H9 (cell line): ENCODE measurements at regions not wholly inside any gene's neighbourhood (a gene's known extent, or its start where the extent isn't known, plus 50 kb on each side); places are given as distances from the start of the nearest gene placed in this dataset.

Experiments used
- DNase-seq: peaks from one replicate; pipeline ENCODE4 v3.0.0-alpha.2; 2017
- H2AFZ ChIP-seq: one replicate; pipeline ENCODE4 v1.6.1; 2013; ENCODE audit warnings: mild to moderate bottlenecking, low read length, control low read depth, moderate library complexity
- H2AK5ac ChIP-seq: 2 replicates; pipeline ENCODE4 v1.6.1; 2013; ENCODE audit warnings: low read length, control low read depth, mixed read lengths; ENCODE audit not compliant: insufficient read length
- H2BK120ac ChIP-seq: one replicate; pipeline ENCODE4 v1.6.1; 2013; ENCODE audit warnings: low read depth, mild to moderate bottlenecking, low read length, control low read depth, inconsistent platforms; ENCODE audit not compliant: poor library complexity, severe bottlenecking
- H2BK12ac ChIP-seq: 2 replicates; pipeline ENCODE4 v1.6.1; 2013; ENCODE audit warnings: low read length, control low read depth, mixed read lengths, low read depth; ENCODE audit not compliant: insufficient read length
- H2BK15ac ChIP-seq: 2 replicates; pipeline ENCODE4 v1.6.1; 2013; ENCODE audit warnings: low read depth, low read length, control low read depth
- H2BK20ac ChIP-seq: one replicate; pipeline ENCODE4 v1.6.1; 2013; ENCODE audit warnings: low read depth, mild to moderate bottlenecking, low read length, control low read depth, inconsistent platforms; ENCODE audit not compliant: poor library complexity, severe bottlenecking
- H2BK5ac ChIP-seq: 2 replicates; pipeline ENCODE4 v1.6.1; 2013; ENCODE audit warnings: low read length, control low read depth, mixed read lengths; ENCODE audit not compliant: insufficient read length
- H3K14ac ChIP-seq: 2 replicates; pipeline ENCODE4 v1.6.1; 2013; ENCODE audit warnings: low read length, control low read depth; ENCODE audit not compliant: insufficient read depth
- H3K18ac ChIP-seq: 2 replicates; pipeline ENCODE4 v1.6.1; 2013; ENCODE audit warnings: low read depth, mild to moderate bottlenecking, mixed read lengths, low read length, control low read depth; ENCODE audit not compliant: insufficient read length
- H3K23ac ChIP-seq: 2 replicates; pipeline ENCODE4 v1.6.1; 2013; ENCODE audit warnings: low read length, control low read depth, mixed read lengths, low read depth; ENCODE audit not compliant: insufficient read length
- H3K23me2 ChIP-seq: 2 replicates; pipeline ENCODE4 v1.6.1; 2013; ENCODE audit warnings: low read depth, mild to moderate bottlenecking, mixed read lengths, low read length, control low read depth; ENCODE audit not compliant: insufficient read length, poor library complexity, severe bottlenecking
- H3K27ac ChIP-seq: 2 replicates; pipeline ENCODE4 v1.5.1; 2013; ENCODE audit warnings: low read length, control low read depth, mixed read lengths, low read depth; ENCODE audit not compliant: insufficient read length
- H3K27me3 ChIP-seq: 2 replicates; pipeline ENCODE4 v1.6.1; 2013; ENCODE audit warnings: low read length, control low read depth, inconsistent platforms; ENCODE audit not compliant: insufficient read depth
- H3K4ac ChIP-seq: 2 replicates; pipeline ENCODE4 v1.6.1; 2013; ENCODE audit warnings: low read depth, mild to moderate bottlenecking, control low read depth, inconsistent platforms, low read length, moderate library complexity
- H3K4me1 ChIP-seq: 2 replicates; pipeline ENCODE4 v1.6.1; 2013; ENCODE audit warnings: low read length, control low read depth, inconsistent platforms; ENCODE audit not compliant: insufficient read depth
- H3K4me2 ChIP-seq: 2 replicates; pipeline ENCODE4 v1.6.1; 2013; ENCODE audit warnings: low read length, control low read depth, mixed read lengths; ENCODE audit not compliant: insufficient read length, insufficient read depth
- H3K56ac ChIP-seq: 2 replicates; pipeline ENCODE4 v1.6.1; 2013; ENCODE audit warnings: low read depth, mild to moderate bottlenecking, mixed read lengths, low read length, control low read depth; ENCODE audit not compliant: insufficient read length
- H3K79me1 ChIP-seq: 2 replicates; pipeline ENCODE4 v1.6.1; 2013; ENCODE audit warnings: low read depth, mild to moderate bottlenecking, moderate library complexity, low read length, control low read depth, inconsistent platforms; ENCODE audit not compliant: insufficient read depth, poor library complexity, severe bottlenecking
- H3K79me2 ChIP-seq: 2 replicates; pipeline ENCODE4 v1.6.1; 2013; ENCODE audit warnings: low read length, control low read depth, inconsistent platforms; ENCODE audit not compliant: insufficient read depth
- H3K9ac ChIP-seq: 2 replicates; pipeline ENCODE4 v1.6.1; 2013; ENCODE audit warnings: low read length, control low read depth, mixed read lengths; ENCODE audit not compliant: insufficient read length; ENCODE audit errors: extremely low read depth
- H3K9me3 ChIP-seq: one replicate; pipeline ENCODE4 v1.6.1; 2013; ENCODE audit warnings: low read depth, low read length, inconsistent platforms; ENCODE audit not compliant: control insufficient read depth
- H3T11ph ChIP-seq: one replicate; pipeline ENCODE4 v1.6.1; 2013; ENCODE audit warnings: mild to moderate bottlenecking, low read length, control low read depth, inconsistent platforms
- H4K20me1 ChIP-seq: one replicate; pipeline ENCODE4 v1.6.1; 2013; ENCODE audit not compliant: control insufficient read depth, insufficient read length, insufficient read depth
- H4K5ac ChIP-seq: 2 replicates; pipeline ENCODE4 v1.6.1; 2013; ENCODE audit warnings: low read depth, mild to moderate bottlenecking, mixed read lengths, low read length, control low read depth; ENCODE audit not compliant: insufficient read length
- H4K8ac ChIP-seq: replicated peaks from 2 replicates; pipeline ENCODE4 v1.6.1; 2013; ENCODE audit warnings: low read length, control low read depth, mixed read lengths, low read depth; ENCODE audit not compliant: insufficient read length
- H4K91ac ChIP-seq: 2 replicates; pipeline ENCODE4 v1.6.1; 2013; ENCODE audit warnings: low read depth, mild to moderate bottlenecking, moderate library complexity, mixed read lengths, low read length, control low read depth; ENCODE audit not compliant: insufficient read length
- H3K27ac Mint-ChIP-seq, 3 experiments: 2 replicates in 2 of 3; 3 replicates in 1 of 3; pipeline ENCODE4 v1.8.0; 2020 to 2021; ENCODE audit warnings: mixed read lengths in 3 of 3, mild to moderate bottlenecking in 1 of 3, moderate library complexity in 1 of 3
- H3K27me3 Mint-ChIP-seq: 2 replicates; pipeline ENCODE4 v1.8.0; 2021; ENCODE audit warnings: low read depth, mild to moderate bottlenecking, moderate library complexity, mixed read lengths
- H3K36me3 Mint-ChIP-seq, 3 experiments: 2 replicates in 2 of 3; 3 replicates in 1 of 3; pipeline ENCODE4 v1.8.0; 2020 to 2021; ENCODE audit warnings: low read depth in 3 of 3, mixed read lengths in 3 of 3; ENCODE audit not compliant: insufficient read depth in 1 of 3
- H3K4me1 Mint-ChIP-seq, 2 experiments: 2 replicates each; pipeline ENCODE4 v1.8.0; 2020; ENCODE audit warnings: mixed read lengths in 2 of 2
- H3K4me3 Mint-ChIP-seq, 2 experiments: 2 replicates in 1 of 2; 3 replicates in 1 of 2; pipeline ENCODE4 v1.8.0; 2020 to 2021; ENCODE audit warnings: mild to moderate bottlenecking in 2 of 2, mixed read lengths in 2 of 2, moderate library complexity in 1 of 2
- H3K9me3 Mint-ChIP-seq, 2 experiments: 2 replicates in 1 of 2; 3 replicates in 1 of 2; pipeline ENCODE4 v1.8.0; 2020; ENCODE audit warnings: mild to moderate bottlenecking in 2 of 2, mixed read lengths in 2 of 2, moderate library complexity in 1 of 2
- WGBS: extraction: QIAGEN DNeasy Blood & Tissue Kit; methylation state at CpG from one replicate; pipeline ENCODE4 v1.1.7; 2013; ENCODE audit warnings: missing lambda C conversion rate, low lambda C conversion rate, mixed read lengths; ENCODE audit not compliant: insufficient read length; ENCODE audit errors: extremely low coverage; 5-methylcytosine and 5-hydroxymethylcytosine counted together
- TF ChIP-seq, protein P1 (sequence below): fragments of 200-600 bp; sonication (generic); conservative IDR thresholded peaks from 3 replicates; pipeline ENCODE4 v1.8.0; 2021; ENCODE audit warnings: antibody characterized with exemption, mild to moderate bottlenecking

DNA sequence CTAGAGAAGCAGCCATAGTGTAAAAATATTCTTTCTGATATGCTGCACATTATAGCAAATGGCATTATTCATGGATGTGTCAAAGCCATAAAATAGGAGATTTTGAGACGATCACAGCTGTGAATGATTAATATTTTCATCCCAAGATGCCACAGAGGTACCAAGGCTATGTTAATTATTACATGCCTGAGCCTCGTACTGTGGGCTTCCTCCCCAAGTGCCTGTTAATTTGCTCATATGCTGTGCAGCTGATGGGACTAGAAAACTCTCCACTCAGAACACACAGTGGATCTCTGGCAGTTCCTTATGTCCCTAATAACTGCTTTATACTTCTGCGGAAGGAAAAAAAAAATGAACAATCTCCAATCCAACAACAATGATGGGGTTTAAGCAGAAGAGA is 184.9 kb upstream of the TSHZ2 start:
- no peak overlapping the region for H3K4me2 ChIP-seq
- no peaks in the 10 kb centered on the region for H3K4me1 ChIP-seq
- H3K27ac ChIP-seq = no peak overlapping the region
- H3K79me1 ChIP-seq = no peaks in the 10 kb centered on the region
- Mint-ChIP-seq H3K27me3 (no peaks in the 10 kb centered on the region), H3K9me3 (no peaks in the 10 kb centered on the region; a peak in 1 of 5 replicates), H3K36me3 (no peaks in the 10 kb centered on the region), H3K4me3 (no peak overlapping the region), H3K27ac (no peak overlapping the region), H3K4me1 (peaks cover 4 to 11% of the 10 kb centered on the region in 2 experiments; a peak in 3 of 4 replicates)
- H2BK120ac ChIP-seq = no peak overlapping the region
- no peaks in the 10 kb centered on the region for H4K20me1 ChIP-seq
- no CpG with 5 or more reads among the region's 3 CpGs for WGBS
- no peak overlapping the region for H3K9ac ChIP-seq
- H3K23ac ChIP-seq = no peak overlapping the region
- no peak overlapping the region for H2BK15ac ChIP-seq
- no peak overlapping the region for H4K91ac ChIP-seq
- no peak overlapping the region for H2BK12ac ChIP-seq
- TF ChIP-seq, protein P1, sequence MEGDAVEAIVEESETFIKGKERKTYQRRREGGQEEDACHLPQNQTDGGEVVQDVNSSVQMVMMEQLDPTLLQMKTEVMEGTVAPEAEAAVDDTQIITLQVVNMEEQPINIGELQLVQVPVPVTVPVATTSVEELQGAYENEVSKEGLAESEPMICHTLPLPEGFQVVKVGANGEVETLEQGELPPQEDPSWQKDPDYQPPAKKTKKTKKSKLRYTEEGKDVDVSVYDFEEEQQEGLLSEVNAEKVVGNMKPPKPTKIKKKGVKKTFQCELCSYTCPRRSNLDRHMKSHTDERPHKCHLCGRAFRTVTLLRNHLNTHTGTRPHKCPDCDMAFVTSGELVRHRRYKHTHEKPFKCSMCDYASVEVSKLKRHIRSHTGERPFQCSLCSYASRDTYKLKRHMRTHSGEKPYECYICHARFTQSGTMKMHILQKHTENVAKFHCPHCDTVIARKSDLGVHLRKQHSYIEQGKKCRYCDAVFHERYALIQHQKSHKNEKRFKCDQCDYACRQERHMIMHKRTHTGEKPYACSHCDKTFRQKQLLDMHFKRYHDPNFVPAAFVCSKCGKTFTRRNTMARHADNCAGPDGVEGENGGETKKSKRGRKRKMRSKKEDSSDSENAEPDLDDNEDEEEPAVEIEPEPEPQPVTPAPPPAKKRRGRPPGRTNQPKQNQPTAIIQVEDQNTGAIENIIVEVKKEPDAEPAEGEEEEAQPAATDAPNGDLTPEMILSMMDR = no peak
- no peaks in the 10 kb centered on the region for H3K23me2 ChIP-seq
- H3K56ac ChIP-seq = no peak overlapping the region
- H2AK5ac ChIP-seq = no peak overlapping the region
- H3K14ac ChIP-seq = no peak overlapping the region
- H3T11ph ChIP-seq = no peak overlapping the region
- no peak overlapping the region for H2BK20ac ChIP-seq
- no peak overlapping the region for H4K8ac ChIP-seq
- no peak overlapping the region for H3K18ac ChIP-seq
- H3K4ac ChIP-seq = no peak overlapping the region
- H3K79me2 ChIP-seq = no peaks in the 10 kb centered on the region
- no peak overlapping the region for H2AFZ ChIP-seq
- no peak overlapping the region for H4K5ac ChIP-seq
- no peaks in the 10 kb centered on the region for H3K27me3 ChIP-seq
- no peak overlapping the region for H2BK5ac ChIP-seq
- DNase-seq = no peak
- H3K9me3 ChIP-seq = no peaks in the 10 kb centered on the region
